ENCODE measurements at regions not wholly inside any gene's neighbourhood (a gene's known extent, or its start where the extent isn't known, plus 50 kb on each side); places are given as distances from the start of the nearest gene placed in this dataset.
"Not testable (repeated sequence)": the region's sequence is repeated elsewhere in the genome, so short reads cannot be mapped to it uniquely, and the experiment has no call there.

DNA sequence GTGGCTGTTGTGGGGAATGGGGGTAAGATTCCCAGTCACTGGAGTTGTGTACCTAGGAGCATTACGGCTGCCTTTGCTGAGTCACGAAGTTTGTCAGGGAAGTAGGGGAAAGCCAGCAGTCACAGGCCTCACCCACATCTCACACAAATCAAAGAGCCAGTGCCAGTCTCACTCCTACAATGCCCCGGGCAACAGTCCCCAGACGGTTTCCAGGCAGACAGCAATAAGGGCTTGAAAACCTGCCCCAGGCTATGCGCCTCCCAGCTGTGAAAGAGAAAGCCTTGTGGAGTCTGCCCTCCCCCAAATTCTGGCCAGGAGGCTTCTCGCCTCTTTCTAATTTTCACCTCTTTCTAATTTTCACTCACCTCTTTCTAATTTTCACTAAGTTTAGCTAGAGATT is 142.3 kb upstream of the EDNRB start:
- DNase-seq = no peak

GRCh38 chr13:78056865-78057264 is 138.2 kb upstream of the EDNRB start:
- DNase-seq = not testable (repeated sequence)

GRCh38 chr13:78054157-78054556 is 135.5 kb upstream of the EDNRB start:
- DNase-seq = no peak

GRCh38 chr13:78047151-78047550 is 128.5 kb upstream of the EDNRB start:
- DNase-seq = no peak

- no peak for DNase-seq
Observed at GRCh38 chr13:78046331-78046730, 127.7 kb upstream of the EDNRB start.

DNA sequence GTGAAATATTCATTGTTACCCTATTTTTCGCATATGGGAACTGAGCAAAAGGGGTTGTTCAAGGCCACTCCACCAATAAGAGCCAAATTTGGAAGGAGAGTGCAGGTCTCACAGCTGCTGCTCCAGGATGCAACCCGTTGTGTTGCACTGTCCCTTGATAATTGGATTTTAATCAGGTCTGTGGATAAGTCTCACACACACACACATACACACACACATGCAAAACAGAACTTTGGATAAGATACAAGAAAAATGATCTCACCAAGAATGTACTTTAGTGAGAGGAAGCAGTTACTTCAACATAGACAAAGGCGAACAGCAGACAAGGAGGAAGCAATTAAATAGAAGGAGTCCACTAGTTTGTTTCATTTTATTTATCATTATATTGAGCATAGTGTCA is 127.3 kb upstream of the EDNRB start:
- no peak for DNase-seq

- DNase-seq = not testable (repeated sequence)
Observed at GRCh38 chr13:78041366-78041765, 122.7 kb upstream of the EDNRB start.

GRCh38 chr13:78040205-78040830 is 121.7 kb upstream of the EDNRB start:
- DNase-seq = no peak

DNA sequence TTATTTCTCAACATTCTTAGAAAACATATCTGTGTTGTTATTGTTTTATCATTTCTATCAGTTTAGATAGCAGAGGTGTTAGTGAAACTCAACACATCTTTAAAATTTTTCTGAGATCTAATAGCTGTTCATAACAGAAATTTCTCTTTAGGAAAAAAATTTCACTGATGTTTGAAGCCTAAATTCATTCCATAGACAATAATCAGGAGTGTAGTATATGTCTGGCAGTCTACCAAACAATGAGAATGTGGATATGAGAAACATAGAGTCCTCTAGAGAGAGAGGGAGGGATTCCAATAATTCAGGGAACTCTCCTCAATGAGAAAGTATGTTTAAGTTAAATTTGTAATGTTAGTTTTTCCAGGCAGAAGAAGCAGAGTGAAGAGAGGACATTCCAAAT is 118.2 kb upstream of the EDNRB start:
- no peak for DNase-seq

DNA sequence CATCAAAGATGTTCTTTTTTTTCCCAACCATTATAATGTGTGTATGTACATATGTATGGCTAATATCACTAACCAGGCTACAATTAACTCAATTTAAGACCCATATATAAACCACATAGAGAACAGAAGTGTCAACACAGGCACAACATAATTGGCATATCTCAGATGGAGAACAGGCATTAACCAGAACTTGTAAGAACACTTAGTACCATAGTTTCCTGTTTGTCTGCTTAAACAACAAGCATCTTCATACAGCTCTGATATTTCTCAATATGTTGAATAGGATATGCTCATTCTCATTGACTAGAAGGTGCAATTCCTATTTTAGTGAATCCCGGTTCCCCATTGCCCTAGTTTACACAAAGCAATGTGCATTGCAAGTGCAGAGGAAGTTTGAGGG is 116.9 kb upstream of the EDNRB start:
- no peak for DNase-seq

DNA sequence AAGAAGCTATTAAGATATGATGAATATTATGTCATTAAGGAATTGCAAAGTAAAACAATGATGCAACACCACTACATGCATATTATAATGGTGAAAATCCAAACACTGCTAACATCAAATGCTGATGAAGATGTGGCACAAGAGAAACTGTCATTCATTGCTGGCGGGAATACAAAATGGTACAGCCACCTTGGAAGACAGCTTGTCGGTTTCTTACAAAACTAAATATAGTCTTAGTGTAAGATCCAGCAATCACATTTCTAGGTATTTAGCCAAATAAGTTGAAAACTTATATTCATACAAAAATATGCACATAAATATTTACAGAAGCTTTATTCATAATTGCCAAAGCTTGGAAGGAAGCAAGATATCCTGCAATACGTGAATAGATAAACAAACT is 114.9 kb upstream of the EDNRB start:
- no peak for DNase-seq

- DNase-seq = no peak
Observed at GRCh38 chr13:78032132-78032531, 113.5 kb upstream of the EDNRB start.

GRCh38 chr13:78030341-78030896 is 111.8 kb upstream of the EDNRB start:
- no peak for DNase-seq

DNA sequence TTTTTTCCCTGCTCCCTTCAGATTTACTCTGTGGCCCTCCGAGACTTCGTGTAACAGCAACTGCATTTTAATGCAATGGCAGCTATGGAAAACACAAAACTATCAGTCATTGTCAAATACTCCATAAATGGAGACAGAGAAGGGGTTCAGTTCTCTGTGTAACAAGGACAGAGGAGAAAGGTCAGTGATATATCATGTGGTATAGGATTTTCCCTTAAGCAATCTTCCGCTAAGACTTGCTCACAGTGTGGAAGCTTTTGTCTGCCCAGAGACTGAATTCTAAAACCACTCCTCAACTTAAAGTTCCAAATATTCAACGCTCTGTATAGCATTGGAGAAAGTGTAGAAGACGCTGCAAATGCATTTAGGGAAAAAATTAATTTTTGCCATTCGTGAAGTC is 111.3 kb upstream of the EDNRB start:
- DNase-seq = no peak

DNA sequence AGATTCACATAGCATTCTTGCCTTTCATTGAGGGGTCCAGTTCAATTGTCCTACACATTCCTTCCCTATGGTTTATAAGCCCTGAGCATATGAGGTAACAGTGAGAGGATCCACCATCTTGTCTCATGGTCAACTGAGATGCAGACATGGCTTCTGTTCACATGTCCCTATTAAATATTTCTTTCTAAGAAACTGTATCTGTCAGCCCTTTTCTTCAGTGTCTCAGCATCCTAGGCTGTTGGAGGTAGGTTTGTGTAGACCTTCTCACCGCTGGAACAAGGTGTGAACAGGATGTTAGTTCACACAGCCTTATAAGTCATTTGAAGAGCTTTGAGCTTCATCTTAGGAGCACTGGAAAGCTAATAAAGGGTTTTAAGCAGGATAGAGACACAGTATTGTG is 110.3 kb upstream of the EDNRB start:
- DNase-seq = no peak

GRCh38 chr13:78024996-78025395 is 106.4 kb upstream of the EDNRB start:
- no peak for DNase-seq

DNA sequence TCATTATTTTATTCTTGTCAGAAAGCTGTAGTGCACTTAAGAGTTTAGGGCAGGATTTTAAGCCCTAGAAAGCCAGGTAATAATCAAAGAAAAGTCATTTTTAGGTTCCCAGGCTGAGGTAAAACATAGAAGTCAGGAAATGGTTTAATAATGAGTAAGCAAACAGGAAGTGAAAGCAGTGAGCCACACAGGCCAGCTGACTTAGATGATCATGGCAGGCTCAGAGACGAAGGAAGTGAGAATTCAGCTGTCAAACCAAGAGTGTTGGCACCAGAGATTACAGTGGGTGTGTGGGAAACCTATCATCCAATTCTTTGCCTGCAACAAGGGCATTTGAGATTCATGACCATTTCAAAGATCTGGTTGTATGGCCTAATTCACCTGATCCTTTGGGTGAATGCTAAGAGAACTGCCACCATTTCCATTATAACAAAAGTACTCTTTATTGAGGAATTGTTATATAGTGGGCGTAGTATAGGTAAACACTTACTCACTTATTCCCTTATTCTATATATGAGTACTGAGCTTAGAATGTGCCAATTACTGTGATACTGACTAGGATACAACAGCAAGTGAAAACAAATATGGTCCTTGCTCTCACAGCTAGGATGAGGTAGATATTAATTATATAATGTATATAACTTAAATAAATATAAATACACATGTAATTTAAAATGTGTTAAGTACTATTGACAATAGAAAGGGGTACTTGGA is 103.7 kb upstream of the EDNRB start:
- peak; percentile 56 to 57 for DNase-seq

GRCh38 chr13:78020861-78021260 is 102.2 kb upstream of the EDNRB start:
- DNase-seq = no peak

GRCh38 chr13:78015782-78016181 is 97.2 kb upstream of the EDNRB start:
- no peak for DNase-seq

- no peak for DNase-seq
Observed at GRCh38 chr13:78012046-78012445, 93.4 kb upstream of the EDNRB start.

DNA sequence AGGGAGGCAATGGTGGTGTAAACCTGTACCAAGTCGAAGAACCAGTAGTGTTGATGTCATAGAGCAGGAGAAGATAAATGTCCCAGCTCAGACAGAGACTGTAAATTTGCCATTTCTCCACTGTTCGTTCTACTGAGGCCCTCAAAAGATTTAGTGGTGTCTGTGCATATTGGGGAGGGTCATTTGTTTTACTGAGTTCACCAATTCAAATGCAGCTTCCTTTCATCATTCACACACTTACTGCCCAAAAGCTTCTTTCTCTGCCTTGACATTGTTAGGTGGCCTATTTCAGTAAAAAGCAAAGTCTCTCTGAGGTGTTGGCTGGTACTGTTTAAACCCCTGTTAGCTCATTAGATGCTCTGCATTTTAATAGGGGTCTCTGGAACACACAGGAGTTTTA is 86.2 kb upstream of the EDNRB start:
- no peak for DNase-seq

GRCh38 chr13:77999746-78000145 is 81.1 kb upstream of the EDNRB start:
- DNase-seq = no peak

GRCh38 chr13:77994166-77994565 is 75.5 kb upstream of the EDNRB start:
- DNase-seq = no peak

- DNase-seq = no peak
Observed at GRCh38 chr13:77991003-77991402, 72.4 kb upstream of the EDNRB start.

DNA sequence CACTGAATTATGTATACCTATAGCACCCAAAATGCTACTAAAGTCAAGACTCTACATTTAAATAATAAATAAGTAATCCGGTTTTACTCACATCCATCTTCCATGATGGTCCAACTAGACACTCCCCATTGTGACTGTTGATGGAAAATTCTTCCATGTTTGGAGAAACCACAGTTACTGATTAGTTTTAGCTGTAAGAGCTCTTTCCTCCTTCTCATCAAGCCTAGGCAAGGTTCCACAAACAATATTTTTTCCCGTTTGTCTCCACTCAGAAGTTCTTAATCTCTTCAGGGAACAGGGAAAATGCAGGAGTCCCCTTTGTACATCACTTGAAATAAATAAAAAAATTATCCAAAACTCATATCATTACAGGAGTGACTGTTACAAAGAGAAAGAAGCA is 70.7 kb upstream of the EDNRB start:
- no peak for DNase-seq

All from CD4-positive, alpha-beta T cell treated with Interferon alpha-2 for 1 hour (primary cell).